NCI-H748 (cell line): ENCODE measurements at regions not wholly inside any gene's neighbourhood (a gene's known extent, or its start where the extent isn't known, plus 50 kb on each side); places are given as distances from the start of the nearest gene placed in this dataset.

ENCODE experiments used
- DNase-seq: peaks from one replicate; lab custom pipeline; 2025; ENCODE audit not compliant: unreplicated experiment; lab: John Stamatoyannopoulos, UW

- peak; percentile 100 for DNase-seq
Measured at GRCh38 chr14:100673085-100673806, 53.4 kb upstream of the DLK1 start.

DNA sequence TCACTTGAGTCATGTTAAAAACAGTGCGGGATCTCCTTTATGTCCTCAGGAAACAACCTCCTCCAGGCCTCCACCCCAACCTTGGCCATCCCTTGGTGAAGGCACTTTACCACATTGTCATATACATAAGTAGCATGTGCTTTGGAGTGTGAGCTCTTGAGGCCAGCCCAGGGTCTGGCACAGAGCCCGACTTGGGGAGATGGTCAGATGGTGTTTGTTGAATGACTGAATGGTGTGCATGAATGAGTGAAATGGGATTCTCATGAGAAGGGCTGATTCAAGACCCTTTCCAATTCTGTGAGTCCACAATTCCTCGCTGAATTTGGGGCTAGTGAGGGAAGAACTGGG lies 52.9 kb upstream of the DLK1 start:
- no peak for DNase-seq

GRCh38 chr14:100674428-100674827 lies 52.3 kb upstream of the DLK1 start:
- no peak for DNase-seq

GRCh38 chr14:100674897-100675619 lies 51.6 kb upstream of the DLK1 start:
- peak; percentile 57 for DNase-seq

DNA sequence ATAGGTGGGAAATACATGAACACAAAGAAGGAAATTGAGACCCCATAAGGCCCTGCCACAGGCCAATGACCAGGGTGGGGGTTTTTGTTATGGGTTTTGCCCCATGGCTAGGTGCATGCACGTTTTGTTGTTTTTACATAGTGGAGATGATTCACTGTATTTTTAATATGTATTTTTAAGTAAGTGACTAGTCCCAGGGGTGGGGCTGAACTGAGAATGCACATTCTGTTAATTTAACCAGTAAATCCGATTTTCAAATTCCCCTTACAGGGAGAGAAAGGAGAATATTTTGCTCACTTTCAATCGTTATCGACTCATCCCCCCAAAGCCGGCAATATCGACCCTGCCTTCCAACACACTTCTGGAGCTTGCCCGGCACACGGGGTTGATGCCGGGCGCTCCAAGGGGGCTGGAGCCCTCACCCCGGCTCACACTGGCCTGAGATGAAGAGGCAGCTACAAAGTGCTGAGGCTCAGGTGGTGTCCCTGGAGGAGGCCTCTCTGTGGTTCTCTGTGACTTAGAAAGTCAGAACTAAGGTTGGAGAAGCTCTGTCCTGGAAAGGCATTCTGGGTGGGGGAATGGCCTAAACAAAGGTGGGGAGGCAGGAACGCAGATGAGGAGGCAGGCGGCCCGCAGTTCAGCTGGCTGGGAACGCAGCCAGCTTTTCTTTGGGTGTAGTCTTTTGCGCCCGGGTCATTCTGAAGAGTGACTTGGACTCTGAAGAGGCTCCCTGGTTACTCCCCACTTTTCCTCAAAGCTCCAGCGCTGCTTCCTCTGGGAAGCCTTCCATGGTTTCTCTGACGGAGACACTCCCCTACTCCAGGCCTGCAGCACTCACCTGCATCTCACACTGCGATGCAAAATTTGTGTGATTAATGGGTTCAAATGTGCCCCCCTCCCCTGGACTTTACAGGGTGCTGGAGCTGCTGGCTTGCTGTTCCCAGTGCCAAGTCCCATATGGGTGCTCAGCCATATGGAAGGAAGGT lies 50.7 kb upstream of the DLK1 start:
- DNase-seq = no peak
